ENCODE measurements at regions not wholly inside any gene's neighbourhood (a gene's known extent, or its start where the extent isn't known, plus 50 kb on each side); places are given as distances from the start of the nearest gene placed in this dataset.

DNA sequence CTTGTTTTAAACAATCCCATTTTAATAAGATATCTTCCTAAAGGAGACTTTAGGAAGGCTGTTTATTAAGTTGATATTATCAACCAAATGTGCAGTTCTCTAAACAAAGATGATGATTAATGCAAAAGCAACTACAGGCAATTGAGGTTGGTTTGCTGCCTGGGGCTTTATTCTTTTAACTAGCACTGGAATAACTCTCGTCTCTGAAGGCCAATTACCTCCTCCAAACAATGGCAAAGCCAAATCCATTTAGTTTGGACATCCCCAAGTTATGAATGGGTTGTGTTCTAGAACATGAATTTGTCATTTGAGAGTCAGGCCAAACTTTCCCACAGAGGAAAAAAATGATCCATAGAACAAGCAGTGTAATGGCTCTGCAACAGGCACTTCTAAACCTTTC is 114.1 kb downstream of the SLC16A9 start:
- no peak for DNase-seq

DNA sequence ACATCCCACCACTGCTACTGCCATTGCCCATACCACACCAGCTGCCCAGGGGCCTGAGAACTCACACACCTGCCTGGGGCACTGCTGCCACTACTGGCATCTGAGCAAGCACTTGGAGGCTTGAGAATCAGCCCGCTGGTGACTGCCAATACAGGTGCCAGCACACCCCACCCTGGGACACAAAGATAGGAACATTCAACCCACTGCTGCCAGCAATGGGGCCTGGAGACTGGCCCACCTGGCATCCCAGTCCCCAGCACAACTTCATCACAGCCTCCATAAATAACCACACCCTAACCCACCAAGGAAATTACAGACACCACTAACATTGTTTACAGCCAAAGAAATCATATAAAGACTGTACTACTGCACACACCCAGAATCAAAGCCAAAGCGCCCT is 115.9 kb downstream of the SLC16A9 start:
- no peak for DNase-seq

DNA sequence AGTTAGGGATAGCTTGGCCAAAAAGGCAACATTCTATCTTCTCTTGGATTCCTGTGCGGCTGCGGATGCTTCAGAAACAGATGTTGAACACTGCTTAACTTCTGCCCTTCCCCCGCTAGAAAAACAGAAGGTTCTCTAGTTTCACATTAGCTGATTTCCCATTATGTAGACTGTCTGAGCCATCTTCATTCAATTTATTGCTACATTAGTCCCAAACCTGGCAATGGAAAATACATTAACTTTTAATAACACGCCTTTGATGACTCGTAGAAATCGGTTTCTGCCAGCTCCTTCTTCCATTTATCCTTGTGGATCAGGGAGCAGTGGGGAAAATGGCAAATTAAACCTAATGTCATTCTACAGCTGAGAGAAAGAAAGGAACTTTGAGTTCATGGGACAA is 119.9 kb downstream of the SLC16A9 start:
- DNase-seq = no peak

DNA sequence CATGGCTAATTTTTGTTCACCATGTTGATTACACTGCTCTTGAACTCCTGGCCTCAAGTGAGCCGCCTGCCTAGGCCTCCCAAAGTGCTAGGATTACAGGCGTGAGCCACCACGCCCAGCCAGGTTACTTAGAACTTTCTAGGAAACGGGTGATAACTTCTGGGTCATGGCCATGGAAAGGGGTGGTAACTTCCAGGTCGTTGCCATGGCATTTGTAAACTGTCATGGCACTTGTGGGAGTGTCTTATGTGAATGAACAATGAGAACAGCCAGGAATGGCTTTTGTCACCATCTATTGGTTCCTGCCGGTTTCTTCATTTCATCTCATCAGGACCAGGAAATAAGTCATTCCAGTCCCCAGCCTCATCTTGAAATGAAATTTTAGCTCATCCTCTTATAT is 120.9 kb downstream of the SLC16A9 start:
- DNase-seq = no peak

DNA sequence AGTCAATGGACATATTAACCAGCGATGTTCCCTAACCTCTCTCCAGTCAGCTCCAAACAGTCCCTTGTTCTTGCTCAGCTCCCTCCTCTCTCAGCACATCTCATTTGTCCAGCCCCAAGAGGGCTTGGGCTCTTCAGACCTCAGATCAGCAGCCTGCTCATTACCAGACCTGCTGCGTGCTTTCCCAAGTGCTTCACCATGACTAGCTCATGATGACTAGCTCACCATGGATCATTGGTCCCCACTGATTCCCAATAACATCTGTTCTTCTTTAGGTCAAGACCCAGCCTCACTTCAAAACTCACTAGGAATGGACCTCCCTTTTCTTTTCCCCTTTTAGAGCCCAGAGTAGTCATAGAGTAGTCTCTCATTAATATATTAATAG is 121.9 kb downstream of the SLC16A9 start:
- no peak for DNase-seq

DNA sequence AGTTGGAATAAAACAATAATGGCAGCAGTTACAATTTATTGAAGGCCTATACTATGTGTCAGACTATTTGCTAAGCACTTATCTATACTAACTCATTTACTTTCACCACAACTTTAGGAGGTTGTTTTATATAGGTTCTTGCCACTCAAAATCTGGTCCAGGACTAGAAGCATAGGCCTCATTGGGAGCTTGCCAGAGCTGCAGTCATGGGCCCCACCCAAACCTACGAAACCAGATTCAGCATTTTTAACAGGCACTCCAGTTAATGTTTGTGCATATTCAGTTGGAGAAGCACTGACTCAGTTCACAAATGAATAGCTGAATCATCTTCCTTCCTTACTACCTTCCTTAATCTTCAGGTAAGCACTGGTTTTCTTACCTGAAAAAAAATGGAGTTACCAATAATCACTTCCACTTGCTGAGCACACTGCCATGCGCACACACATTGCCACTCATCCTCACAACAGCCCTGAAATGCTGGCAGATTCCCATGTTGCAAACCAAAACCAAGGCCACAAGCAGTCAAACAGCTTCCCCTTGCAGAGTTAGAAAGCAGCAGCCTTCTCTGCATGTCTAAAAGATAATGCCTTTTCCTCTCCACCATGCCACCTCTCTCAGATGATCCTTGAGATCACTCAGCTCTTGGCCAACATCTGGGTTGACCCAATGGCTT is 122.4 kb downstream of the SLC16A9 start:
- peak; percentile 25 for DNase-seq

DNA sequence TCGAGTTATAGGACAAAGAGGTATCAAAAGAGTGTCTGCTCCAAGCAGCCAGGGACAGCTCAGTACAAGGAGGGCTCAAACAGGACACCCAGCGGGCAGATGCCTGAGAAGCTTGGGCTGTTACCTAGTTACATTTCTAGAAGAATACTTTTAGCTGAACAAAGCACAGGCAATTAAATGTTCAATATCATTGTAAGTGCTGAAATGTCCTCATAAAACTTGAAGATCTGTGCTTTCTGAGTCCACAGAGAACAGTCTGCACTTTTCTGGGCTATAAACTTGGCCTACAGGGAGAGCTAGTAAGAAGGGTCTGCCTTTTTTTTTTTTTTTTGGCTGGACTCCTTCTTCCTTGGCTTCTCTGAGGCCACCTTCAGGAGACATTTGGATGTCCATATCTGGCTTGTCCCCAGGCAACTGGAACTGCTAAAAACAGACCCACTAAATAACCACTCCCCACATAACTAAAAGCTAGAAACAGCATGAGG is 123.2 kb downstream of the SLC16A9 start:
- DNase-seq = no peak

DNA sequence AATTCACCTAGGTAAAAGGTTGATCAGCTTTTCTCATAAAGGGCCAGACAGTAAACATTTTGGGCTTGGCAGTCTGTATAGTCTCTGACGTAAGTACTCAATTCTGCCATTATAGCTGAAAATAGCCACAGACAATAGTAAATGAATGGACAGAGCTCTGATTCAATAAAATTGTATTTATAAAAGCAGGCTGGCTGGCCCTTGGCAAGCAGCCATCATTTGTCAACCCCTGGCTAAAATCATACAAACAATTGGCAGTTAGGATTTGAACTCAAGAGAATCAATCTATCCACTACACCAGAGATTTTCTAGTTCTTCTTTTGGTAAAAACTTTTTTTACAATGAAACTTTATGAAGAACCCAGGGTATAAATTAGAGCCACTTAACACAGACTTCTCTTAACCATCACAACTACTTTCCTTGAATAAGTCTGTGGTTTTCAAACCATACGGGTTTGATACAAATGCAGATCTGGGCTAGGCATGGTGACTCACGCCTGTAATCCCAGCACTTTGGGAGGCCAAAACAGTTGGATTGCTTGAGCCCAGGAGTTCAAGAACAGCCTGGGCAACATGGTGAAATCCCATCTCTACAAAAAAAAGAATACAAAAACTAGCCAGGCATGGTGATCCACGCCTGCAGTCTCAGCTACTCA is 124.5 kb downstream of the SLC16A9 start:
- DNase-seq = peak; percentile 33

DNA sequence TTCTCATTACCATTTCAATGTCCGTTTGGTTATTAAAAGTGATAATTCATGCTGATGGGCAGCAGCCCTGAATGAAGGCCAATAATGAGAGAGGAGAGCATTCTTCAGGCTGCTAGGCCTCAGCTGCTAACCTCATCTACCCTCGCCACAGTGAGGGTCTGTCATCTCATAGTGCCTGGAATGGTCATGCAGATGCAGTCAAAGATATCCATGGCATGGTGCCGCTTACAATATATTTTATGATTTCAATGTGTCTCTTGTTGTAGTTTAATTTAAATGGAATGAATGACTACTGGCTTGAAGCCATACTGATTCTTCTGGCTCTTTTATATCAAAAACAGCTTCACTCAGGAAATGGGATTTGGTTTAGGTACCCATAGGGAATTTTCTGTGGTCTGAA is 126.9 kb downstream of the SLC16A9 start:
- DNase-seq = no peak

DNA sequence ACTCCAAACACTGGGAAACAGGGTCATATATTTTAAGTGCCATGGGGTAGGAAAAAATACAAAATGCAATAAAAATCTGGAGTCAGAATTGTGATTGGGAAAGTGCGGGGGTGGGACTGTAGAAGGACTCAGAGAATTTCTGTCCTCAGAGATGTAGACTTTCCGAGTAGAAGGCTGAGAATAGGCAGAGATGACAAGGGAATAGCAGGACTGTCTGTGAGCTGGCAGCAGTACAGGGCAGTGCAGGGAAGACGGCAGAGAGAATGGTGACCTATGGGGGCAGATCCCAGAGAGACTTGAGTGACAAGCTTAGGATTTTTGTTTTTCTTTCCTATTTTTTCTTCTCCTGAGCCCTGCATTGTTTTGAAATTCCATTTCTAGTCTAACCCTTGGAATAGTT is 127.6 kb downstream of the SLC16A9 start:
- no peak for DNase-seq

DNA sequence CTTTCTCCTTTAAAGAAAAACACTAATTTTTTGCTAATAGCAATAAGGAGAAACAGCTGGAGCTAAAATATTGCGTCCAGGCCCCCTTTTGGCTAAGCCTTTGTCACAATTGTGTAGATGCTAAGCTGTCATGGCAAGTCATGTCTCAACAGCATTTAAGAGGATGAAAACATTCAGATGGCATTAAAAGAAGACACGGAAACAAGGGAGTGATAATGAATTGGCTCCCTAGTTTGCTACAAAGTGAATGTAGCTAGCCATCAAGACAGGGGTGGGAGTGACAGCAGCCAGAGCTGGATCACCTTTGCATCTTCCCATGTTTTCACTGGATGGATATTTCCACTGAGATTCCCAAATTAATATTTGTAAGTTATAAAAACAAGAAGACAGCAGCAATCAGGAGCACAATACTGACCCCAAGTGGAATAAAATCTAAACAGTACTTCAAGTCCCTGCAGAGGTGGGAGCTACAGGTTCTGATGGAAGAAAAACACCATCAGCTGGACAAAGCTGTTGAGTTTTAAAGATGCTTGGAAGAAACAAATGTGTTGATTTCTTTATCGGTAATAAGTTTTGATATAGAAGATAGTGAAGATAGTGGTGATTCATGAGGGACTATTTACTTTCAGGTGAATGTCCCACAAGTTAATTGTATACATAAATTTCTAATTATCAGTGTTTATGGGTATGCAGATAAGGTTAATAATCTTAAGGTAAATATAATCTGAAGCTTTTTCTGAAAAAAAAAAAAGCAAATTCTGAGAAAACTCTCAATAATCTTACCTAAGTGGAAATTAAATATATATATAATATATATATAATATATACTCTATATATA is 129.4 kb downstream of the SLC16A9 start:
- DNase-seq = peak; percentile 16

DNA sequence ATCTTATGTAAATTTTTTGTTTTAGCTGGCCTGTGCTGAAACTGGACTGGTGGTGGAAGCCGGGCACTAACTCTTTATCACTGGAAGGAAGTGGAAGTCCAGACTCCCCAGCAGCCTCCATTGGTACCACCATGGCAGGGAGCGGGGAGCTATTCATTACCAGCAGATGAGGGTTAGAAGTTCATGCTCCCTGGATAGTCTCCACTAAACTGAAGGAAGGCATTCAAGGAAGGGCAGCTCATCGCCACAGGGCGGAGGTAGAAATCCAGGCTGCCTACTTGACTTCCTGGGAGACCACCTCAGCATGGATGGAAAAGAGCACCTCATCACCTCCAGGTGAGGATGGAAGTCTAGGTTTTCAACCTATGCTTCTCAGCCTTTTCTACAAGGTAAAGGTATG is 130.9 kb downstream of the SLC16A9 start:
- no peak for DNase-seq

DNA sequence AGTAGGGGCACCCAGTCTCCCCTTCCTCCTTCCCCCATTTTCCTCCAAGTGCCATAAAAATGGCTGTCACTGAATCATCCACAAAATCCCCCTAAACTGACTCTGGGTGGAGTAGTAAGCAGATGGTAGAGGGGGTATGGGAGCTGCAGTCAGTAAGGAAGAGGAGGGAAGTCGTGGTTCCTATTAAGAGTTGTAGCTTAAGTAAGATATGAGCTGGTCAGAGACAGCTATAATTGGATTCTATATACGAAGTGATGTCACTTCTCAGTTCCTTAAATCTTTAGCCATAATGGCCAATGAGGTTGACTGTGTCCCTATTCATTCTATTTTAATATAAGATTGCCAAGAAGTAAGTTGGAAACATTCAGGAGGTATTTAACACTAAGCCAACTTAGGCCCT is 131.7 kb downstream of the SLC16A9 start:
- DNase-seq = no peak

DNA sequence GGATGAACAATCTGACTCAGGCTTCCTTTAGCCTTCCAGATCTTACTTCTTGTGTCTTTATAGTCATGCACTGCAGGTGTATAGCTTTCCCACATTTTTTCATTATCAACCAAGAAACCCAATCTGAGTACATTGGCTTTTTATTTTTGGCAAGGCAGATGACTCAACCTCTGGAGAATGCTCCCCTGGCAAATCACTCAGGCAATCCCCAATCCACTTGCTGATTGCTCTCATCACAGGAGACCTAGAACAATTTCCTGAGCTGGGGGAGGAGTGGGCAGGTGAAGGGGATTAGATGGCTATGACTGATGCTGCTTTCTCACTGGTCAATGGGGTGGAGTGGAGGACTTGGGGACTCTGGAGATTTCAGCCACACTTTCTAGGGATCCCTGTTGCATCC is 134.4 kb downstream of the SLC16A9 start:
- DNase-seq = no peak

DNA sequence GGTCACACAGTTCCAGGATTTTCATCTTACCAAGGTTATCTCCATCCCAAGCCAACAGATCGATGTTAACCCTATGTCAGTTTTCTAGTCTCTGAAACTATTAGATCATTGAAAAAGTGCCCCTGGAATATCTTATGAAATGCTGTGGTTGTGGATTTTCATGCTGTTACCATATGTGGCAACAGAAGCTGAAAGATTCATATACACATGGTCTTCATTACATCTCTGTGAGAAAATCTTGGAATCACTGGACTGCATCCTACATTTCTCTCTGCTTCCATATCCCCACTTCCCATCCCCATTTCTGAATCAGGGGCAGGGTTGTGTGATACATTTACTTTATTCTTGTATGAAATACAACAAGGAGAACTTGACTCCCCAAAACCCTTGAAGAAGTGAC is 146.1 kb downstream of the SLC16A9 start:
- no peak for DNase-seq

DNA sequence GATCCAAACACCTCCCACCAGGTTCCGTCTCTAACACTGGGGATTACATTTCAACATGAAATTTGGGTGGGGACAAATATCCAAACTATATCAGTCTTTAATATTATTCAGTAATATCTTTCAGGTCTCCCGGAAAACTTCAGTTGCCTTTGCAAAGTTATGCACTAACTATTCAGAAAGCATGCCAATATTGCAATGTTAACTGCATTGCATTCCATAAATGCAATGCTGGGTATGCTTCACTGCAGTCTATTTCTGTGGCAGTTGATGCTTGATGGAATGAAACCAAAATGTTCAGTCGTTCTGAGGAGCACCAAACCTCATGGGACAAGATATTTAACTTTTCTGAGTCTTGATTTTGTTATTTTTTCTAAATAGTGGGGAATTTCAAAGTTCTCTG is 147.5 kb downstream of the SLC16A9 start:
- no peak for DNase-seq

DNA sequence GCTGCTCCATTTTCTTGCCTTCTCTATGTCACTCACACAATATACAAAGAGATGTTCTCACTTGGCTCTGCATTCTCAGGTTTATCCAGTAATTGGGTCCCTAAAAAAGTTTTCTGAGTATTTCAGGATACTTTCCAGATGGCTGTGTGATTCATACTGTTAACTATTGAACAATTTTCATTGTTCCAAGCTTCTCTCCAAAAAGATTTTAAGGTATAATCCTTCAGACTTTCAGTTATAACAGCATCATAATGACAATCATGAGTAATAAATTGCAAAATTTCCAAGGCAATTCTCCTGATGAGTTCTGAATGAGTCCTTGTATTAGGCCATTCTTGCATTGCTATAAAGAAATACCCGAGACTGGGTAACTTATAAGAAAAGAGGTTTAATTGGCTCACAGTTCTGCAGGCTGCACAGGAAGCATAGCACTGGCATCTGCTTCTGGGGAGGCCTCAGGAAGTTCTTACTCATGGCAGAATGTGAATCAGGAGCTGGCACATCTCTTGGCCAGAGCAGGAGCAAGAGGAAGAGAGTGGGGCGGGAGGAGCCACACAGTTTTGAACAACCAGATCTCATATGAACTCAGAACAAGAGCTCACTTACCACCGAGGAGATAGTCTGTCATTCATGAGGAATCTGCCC is 148.1 kb downstream of the SLC16A9 start:
- no peak for DNase-seq

DNA sequence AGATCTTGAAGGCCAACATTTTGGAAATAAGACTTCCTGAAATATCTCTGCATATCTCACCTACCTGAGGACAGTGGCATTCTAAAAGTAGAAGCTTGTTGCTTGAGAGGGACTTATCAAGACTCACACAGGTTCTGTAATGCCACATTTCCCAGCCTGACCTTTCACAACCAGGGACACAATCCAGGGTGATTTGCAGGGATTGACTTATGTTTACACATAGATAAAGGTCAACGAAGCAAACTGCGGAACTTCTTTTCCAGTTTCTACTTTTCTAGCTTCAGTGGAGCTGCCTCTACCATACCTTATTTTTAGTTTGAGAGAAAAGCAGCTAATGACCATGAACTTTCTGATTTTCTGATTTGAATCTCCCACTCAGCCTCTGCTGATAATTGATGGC is 148.7 kb downstream of the SLC16A9 start:
- DNase-seq = no peak

DNA sequence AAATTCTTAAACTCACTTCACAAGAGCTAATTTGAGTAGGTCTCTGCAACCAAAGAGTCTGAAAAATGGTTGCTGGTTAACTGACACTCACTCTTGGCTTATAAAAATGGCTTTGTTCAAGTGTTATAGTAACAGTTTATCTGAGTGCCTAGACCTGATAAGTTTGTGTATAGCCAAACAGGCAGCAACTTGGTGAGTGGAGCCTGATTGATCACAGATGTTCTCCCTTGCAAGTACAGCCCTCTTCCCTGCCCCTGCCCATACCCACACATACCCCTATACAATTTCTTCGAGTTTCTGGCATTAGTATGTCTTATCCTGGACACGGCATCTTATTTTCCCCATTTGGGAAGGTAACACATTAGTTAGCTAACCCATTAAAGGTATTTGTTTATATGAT is 149.5 kb downstream of the SLC16A9 start:
- no peak for DNase-seq

DNA sequence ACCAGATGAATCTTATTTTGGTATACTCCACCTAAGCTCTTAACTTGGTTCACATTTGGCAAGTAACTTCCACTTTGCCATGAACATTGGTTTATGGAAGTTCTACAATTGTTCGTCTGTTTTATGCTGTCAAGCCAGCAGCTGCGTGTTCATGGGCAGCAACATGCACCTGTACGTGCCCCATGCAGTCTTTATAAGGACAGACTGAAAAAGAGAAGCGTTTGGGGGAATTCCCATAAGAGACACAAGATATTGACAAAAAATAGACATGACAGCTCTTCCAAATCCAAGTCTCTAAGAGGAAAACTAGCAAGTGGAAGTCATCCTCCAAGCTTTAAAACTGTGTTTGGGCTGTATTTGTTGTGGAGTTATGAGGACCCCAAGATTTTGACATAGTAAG is 151.6 kb downstream of the SLC16A9 start:
- DNase-seq = no peak

DNA sequence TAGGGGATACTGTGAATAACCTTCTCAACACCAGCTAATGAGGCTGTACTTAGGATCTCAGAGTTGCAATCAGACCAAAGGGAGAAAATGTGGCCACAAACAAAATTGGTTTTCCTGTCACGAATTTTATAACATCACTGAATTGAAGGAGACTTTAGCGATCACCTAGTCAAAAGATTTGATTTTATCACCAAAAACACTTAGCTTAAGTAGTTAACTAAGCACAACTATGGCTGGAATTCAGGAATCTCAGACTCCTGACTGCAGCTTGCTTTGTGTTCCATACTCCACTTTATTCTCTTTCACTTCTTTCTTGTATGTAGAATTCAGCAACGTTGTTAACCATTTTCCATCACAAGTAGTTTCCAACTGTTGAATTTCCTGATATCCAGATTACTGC is 152.0 kb downstream of the SLC16A9 start:
- no peak for DNase-seq

DNA sequence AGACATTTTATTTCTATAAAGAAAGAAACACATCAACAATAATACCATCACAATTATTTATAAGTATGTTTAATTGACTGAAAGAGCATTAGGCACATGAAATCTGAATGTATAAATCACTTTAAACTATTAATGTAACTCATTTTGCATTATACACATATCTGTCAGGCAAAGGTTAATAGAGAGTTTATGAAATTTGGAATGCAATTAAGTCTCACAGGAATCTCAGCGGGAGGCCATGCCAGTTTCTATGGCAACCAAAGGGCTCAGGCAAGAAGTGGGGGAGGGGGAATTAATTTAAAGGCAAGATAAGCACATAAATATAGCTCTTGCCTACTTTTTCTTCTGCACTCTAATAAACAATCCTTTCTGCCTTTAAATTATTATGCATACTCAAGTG is 152.6 kb downstream of the SLC16A9 start:
- no peak for DNase-seq

DNA sequence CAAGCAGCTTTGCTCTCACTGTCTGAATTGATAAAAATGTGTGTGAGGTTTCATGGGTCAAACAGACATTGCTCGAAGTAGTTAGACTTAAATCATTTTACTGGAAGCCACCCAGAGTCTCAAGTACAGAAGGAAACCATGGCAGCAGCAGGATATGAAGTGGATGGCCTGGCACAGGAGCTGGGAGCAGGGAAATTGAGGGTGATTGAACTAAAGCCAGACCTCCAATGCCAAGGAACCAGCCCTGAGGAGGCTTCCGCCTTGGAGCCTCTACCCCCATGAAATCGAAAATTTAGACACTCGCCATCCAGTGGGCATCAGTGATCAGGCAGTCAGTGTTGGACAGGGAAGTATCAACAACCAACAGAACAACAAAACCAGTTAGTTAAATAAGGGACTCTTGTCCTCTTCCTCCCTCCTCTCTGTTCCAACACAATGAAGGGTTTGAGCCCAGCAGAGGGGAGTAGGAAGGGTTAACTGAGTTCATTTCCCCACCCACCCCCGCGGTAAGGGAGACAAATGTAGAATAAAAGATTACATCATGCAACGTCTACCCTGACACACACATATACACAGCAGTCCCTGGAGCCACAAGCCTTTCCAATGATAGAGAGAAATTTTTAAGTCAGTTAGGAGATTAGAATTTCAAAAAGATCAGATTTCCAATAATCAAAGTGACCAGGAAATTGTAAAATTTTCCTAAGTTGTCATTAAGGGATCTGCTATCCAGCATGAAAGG is 156.3 kb downstream of the SLC16A9 start:
- no peak for DNase-seq
